ENCODE measurements at regions not wholly inside any gene's neighbourhood (a gene's known extent, or its start where the extent isn't known, plus 50 kb on each side); places are given as distances from the start of the nearest gene placed in this dataset.

- DNase-seq (ENCODE audit: low read depth) = no peak
- in situ Hi-C loops (cut with HindIII; ENCODE audit: low sequenced_read_pairs) = no loop called here
- TF ChIP-seq CTCF (IDR thresholded peaks at IDR 0.05; ENCODE audit: low read depth, low read length, missing control alignments) = no peak
- H3K4me3 ChIP-seq (ENCODE audit: low read depth, low read length) = no peak overlapping the region
These were observed 760.2 kb upstream of the GBE1 start for GRCh38 chr3:82521657-82522056.

- H3K4me3 ChIP-seq (ENCODE audit: low read depth, low read length) = no peak overlapping the region
- in situ Hi-C loops (cut with HindIII; ENCODE audit: low sequenced_read_pairs) = no loop called here
These were observed 759.4 kb upstream of the GBE1 start for GRCh38 chr3:82520846-82521245.

GRCh38 chr3:82509951-82510603 lies 748.6 kb upstream of the GBE1 start:
- in situ Hi-C loops (cut with HindIII; ENCODE audit: low sequenced_read_pairs) = no loop called here
- TF ChIP-seq CTCF (IDR thresholded peaks at IDR 0.05; ENCODE audit: low read depth, low read length, missing control alignments) = no peak

More at GRCh38 chr3:82520846-82521245, 759.4 kb upstream of the GBE1 start:
- no peak for TF ChIP-seq CTCF (IDR thresholded peaks at IDR 0.05; ENCODE audit: low read depth, low read length, missing control alignments)
- DNase-seq (ENCODE audit: low read depth) = no peak

GRCh38 chr3:82509106-82509842 lies 747.8 kb upstream of the GBE1 start:
- no peak for DNase-seq (ENCODE audit: low read depth)
- in situ Hi-C loops (cut with HindIII; ENCODE audit: low sequenced_read_pairs) = no loop called here
- no peak overlapping the region for H3K4me3 ChIP-seq (ENCODE audit: low read depth, low read length)
- no peak for TF ChIP-seq CTCF (IDR thresholded peaks at IDR 0.05; ENCODE audit: low read depth, low read length, missing control alignments)

More at GRCh38 chr3:82509951-82510603, 748.6 kb upstream of the GBE1 start:
- no peak overlapping the region for H3K4me3 ChIP-seq (ENCODE audit: low read depth, low read length)
- no peak for DNase-seq (ENCODE audit: low read depth)

GRCh38 chr3:82506204-82506603 lies 744.8 kb upstream of the GBE1 start:
- no peak for TF ChIP-seq CTCF (IDR thresholded peaks at IDR 0.05; ENCODE audit: low read depth, low read length, missing control alignments)

GRCh38 chr3:82505079-82505756 lies 743.8 kb upstream of the GBE1 start:
- in situ Hi-C loops (cut with HindIII; ENCODE audit: low sequenced_read_pairs) = no loop called here
- TF ChIP-seq CTCF (IDR thresholded peaks at IDR 0.05; ENCODE audit: low read depth, low read length, missing control alignments) = no peak
- no peak for DNase-seq (ENCODE audit: low read depth)
- no peak overlapping the region for H3K4me3 ChIP-seq (ENCODE audit: low read depth, low read length)

More at GRCh38 chr3:82506204-82506603, 744.8 kb upstream of the GBE1 start:
- DNase-seq (ENCODE audit: low read depth) = no peak
- in situ Hi-C loops (cut with HindIII; ENCODE audit: low sequenced_read_pairs) = no loop called here
- H3K4me3 ChIP-seq (ENCODE audit: low read depth, low read length) = no peak overlapping the region
